Liver (tissue), 8 donors: ENCODE measurements at regions not wholly inside any gene's neighbourhood (a gene's known extent, or its start where the extent isn't known, plus 50 kb on each side); places are given as distances from the start of the nearest gene placed in this dataset.

Source experiments
- DNase-seq: peaks from one replicate; pipeline ENCODE4 v3.0.0-alpha.2; 2017; ENCODE audit warnings: low spot score
- H3K27ac ChIP-seq, 2 donors: one replicate each; pipeline ENCODE4 v1.7.0; 2013; ENCODE audit warnings: inconsistent platforms in 2 of 2, low read length in 2 of 2, control low read depth in 1 of 2, low read depth in 1 of 2, mild to moderate bottlenecking in 1 of 2
- H3K27me3 ChIP-seq, 4 donors: one replicate each; pipeline versions ENCODE4 v1.6.1 to v1.7.0; 2013; ENCODE audit warnings: low read length in 3 of 4, inconsistent platforms in 1 of 4, mild to moderate bottlenecking in 1 of 4, moderate library complexity in 1 of 4; ENCODE audit not compliant: control insufficient read depth in 4 of 4, insufficient read depth in 4 of 4
- H3K36me3 ChIP-seq, 4 donors: one replicate each; pipeline versions ENCODE4 v1.6.1 to v1.7.0; 2013; ENCODE audit warnings: low read length in 3 of 4, mild to moderate bottlenecking in 3 of 4, low read depth in 1 of 4, moderate library complexity in 1 of 4; ENCODE audit not compliant: control insufficient read depth in 4 of 4, insufficient read depth in 3 of 4
- H3K4me1 ChIP-seq, 4 donors: one replicate each; pipeline versions ENCODE4 v1.6.1 to v1.7.0; 2013; ENCODE audit warnings: low read length in 3 of 4, mild to moderate bottlenecking in 3 of 4, moderate library complexity in 1 of 4; ENCODE audit not compliant: control insufficient read depth in 4 of 4, insufficient read depth in 4 of 4
- H3K4me3 ChIP-seq, 3 donors: one replicate each; pipeline versions ENCODE4 v1.6.1 to v1.7.0; 2013; ENCODE audit warnings: low read length in 3 of 3, control low read depth in 1 of 3, low read depth in 1 of 3, mild to moderate bottlenecking in 1 of 3
- H3K9ac ChIP-seq, 2 donors: one replicate each; pipeline ENCODE4 v1.7.0; 2013; ENCODE audit warnings: low read length in 2 of 2, mild to moderate bottlenecking in 2 of 2, moderate library complexity in 2 of 2, control low read depth in 1 of 2, low read depth in 1 of 2
- H3K9me3 ChIP-seq, 4 donors: one replicate each; pipeline versions ENCODE4 v1.6.1 to v1.7.0; 2013; ENCODE audit warnings: low read length in 3 of 4; ENCODE audit not compliant: control insufficient read depth in 4 of 4
- CTCF ChIP-seq: fragments of 150-350 bp; IDR thresholded peaks from 2 replicates; pipeline ENCODE4 v1.5.1; 2017; ENCODE audit warnings: improper control_type of control experiment, low read depth, low read length; ENCODE audit not compliant: missing input control
- EGR1 ChIP-seq, 2 donors: IDR thresholded peaks; 2 replicates each; pipeline ENCODE4 v1.6.1; 2016 to 2018; ENCODE audit warnings: antibody characterized with exemption in 2 of 2, low read depth in 2 of 2
- FOXA1 ChIP-seq: IDR thresholded peaks from 2 replicates; pipeline ENCODE4 v1.6.1; 2016; ENCODE audit warnings: antibody characterized with exemption
- FOXA2 ChIP-seq: IDR thresholded peaks from 2 replicates; pipeline ENCODE4 v1.6.1; 2016; ENCODE audit warnings: antibody characterized with exemption
- GABPA ChIP-seq, 2 donors: IDR thresholded peaks in 1 of 2; conservative IDR thresholded peaks in 1 of 2; 2 replicates each; pipeline ENCODE4 v1.6.1; 2016; ENCODE audit warnings: antibody characterized with exemption in 2 of 2, mild to moderate bottlenecking in 1 of 2, moderate library complexity in 1 of 2
- HNF4A ChIP-seq, 2 donors: conservative IDR thresholded peaks; 2 replicates each; pipeline ENCODE4 v1.6.1; 2016; ENCODE audit warnings: antibody characterized with exemption in 2 of 2, mild to moderate bottlenecking in 2 of 2
- HNF4G ChIP-seq: IDR thresholded peaks from 2 replicates; pipeline ENCODE4 v1.6.1; 2016; ENCODE audit warnings: antibody characterized with exemption
- JUND ChIP-seq, 2 donors: IDR thresholded peaks; 2 replicates each; pipeline ENCODE4 v1.6.1; 2016; ENCODE audit warnings: antibody characterized with exemption in 2 of 2
- MAX ChIP-seq: IDR thresholded peaks from 2 replicates; pipeline ENCODE4 v1.6.1; 2016; ENCODE audit warnings: antibody characterized with exemption
- NR2F2 ChIP-seq: IDR thresholded peaks from 2 replicates; pipeline ENCODE4 v1.6.1; 2016; ENCODE audit warnings: antibody characterized with exemption
- RXRA ChIP-seq, 2 donors: IDR thresholded peaks; 2 replicates each; pipeline ENCODE4 v1.6.1; 2017 to 2018; ENCODE audit warnings: antibody characterized with exemption in 2 of 2, mild to moderate bottlenecking in 1 of 2
- TAF1 ChIP-seq: conservative IDR thresholded peaks from 2 replicates; pipeline ENCODE4 v1.6.1; 2016; ENCODE audit warnings: antibody characterized with exemption, mild to moderate bottlenecking
- YY1 ChIP-seq: IDR thresholded peaks from 2 replicates; pipeline ENCODE4 v1.6.1; 2016; ENCODE audit warnings: antibody characterized with exemption, mild to moderate bottlenecking
- WGBS: extraction: QIAGEN DNeasy Blood & Tissue Kit; methylation state at CpG from one replicate; pipeline ENCODE4 v1.1.7; 2013; 5-methylcytosine and 5-hydroxymethylcytosine counted together
- TF ChIP-seq, protein P1 (sequence below): IDR thresholded peaks from 2 replicates; pipeline ENCODE4 v1.6.1; 2016; ENCODE audit warnings: antibody characterized with exemption
- TF ChIP-seq, protein P2 (sequence below): IDR thresholded peaks from 2 replicates; pipeline ENCODE4 v1.6.1; 2016; ENCODE audit warnings: antibody characterized with exemption, mild to moderate bottlenecking
- donor health status: healthy.
- donor health status: healthy.
- donor health status: healthy.
- donor health status: healthy.
- donor health status: healthy.

DNA sequence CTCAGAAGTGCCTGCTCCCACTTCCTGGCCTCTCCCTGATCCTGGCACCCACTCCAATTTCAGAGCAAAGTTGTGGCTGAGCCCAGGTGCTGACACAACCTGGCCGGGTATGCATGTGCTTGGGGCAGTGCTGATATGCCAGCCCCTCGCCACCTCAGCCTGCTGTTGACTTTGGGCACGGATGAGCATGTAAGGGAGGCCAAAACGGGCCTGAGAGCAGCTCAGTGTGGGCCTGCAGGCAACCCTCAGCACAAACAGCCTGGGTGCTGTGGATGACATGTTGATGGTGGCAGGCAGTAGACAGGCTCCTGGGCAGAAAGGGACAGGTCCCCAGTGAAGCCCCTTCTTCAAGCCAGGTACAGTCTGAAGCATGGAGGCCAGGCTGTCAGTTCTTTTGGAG, 553.6 kb upstream of the FSIP2 start:
- TF ChIP-seq GABPA (IDR thresholded peaks at IDR 0.05 in 1 of 2, conservative IDR thresholded peaks at IDR 0.05 in 1 of 2) (no peak), RXRA (IDR thresholded peaks at IDR 0.05) (no peak), HNF4A (conservative IDR thresholded peaks at IDR 0.05) (no peak), CTCF (no peak), FOXA2 (no peak), EGR1 (IDR thresholded peaks at IDR 0.05; ENCODE audit: low read depth in 2 of 2) (no peak), YY1 (no peak), MAX (no peak), FOXA1 (no peak), NR2F2 (no peak), TAF1 (no peak), HNF4G (no peak), JUND (IDR thresholded peaks at IDR 0.05) (no peak)
- TF ChIP-seq, protein P1, sequence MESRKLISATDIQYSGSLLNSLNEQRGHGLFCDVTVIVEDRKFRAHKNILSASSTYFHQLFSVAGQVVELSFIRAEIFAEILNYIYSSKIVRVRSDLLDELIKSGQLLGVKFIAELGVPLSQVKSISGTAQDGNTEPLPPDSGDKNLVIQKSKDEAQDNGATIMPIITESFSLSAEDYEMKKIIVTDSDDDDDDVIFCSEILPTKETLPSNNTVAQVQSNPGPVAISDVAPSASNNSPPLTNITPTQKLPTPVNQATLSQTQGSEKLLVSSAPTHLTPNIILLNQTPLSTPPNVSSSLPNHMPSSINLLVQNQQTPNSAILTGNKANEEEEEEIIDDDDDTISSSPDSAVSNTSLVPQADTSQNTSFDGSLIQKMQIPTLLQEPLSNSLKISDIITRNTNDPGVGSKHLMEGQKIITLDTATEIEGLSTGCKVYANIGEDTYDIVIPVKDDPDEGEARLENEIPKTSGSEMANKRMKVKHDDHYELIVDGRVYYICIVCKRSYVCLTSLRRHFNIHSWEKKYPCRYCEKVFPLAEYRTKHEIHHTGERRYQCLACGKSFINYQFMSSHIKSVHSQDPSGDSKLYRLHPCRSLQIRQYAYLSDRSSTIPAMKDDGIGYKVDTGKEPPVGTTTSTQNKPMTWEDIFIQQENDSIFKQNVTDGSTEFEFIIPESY, result no peak
- TF ChIP-seq, protein P2, sequence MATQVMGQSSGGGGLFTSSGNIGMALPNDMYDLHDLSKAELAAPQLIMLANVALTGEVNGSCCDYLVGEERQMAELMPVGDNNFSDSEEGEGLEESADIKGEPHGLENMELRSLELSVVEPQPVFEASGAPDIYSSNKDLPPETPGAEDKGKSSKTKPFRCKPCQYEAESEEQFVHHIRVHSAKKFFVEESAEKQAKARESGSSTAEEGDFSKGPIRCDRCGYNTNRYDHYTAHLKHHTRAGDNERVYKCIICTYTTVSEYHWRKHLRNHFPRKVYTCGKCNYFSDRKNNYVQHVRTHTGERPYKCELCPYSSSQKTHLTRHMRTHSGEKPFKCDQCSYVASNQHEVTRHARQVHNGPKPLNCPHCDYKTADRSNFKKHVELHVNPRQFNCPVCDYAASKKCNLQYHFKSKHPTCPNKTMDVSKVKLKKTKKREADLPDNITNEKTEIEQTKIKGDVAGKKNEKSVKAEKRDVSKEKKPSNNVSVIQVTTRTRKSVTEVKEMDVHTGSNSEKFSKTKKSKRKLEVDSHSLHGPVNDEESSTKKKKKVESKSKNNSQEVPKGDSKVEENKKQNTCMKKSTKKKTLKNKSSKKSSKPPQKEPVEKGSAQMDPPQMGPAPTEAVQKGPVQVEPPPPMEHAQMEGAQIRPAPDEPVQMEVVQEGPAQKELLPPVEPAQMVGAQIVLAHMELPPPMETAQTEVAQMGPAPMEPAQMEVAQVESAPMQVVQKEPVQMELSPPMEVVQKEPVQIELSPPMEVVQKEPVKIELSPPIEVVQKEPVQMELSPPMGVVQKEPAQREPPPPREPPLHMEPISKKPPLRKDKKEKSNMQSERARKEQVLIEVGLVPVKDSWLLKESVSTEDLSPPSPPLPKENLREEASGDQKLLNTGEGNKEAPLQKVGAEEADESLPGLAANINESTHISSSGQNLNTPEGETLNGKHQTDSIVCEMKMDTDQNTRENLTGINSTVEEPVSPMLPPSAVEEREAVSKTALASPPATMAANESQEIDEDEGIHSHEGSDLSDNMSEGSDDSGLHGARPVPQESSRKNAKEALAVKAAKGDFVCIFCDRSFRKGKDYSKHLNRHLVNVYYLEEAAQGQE, result no peak
- WGBS, result 64% methylated on average over 4 of the region's 4 CpGs
- Histone ChIP-seq H3K9me3 (no peaks in the 10 kb centered on the region), H3K36me3 (no peaks in the 10 kb centered on the region), H3K27me3 (no peaks in the 10 kb centered on the region), H3K27ac (no peak overlapping the region), H3K9ac (no peak overlapping the region), H3K4me3 (no peak overlapping the region), H3K4me1 (no peaks in the 10 kb centered on the region)
- DNase-seq, result no peak

DNA sequence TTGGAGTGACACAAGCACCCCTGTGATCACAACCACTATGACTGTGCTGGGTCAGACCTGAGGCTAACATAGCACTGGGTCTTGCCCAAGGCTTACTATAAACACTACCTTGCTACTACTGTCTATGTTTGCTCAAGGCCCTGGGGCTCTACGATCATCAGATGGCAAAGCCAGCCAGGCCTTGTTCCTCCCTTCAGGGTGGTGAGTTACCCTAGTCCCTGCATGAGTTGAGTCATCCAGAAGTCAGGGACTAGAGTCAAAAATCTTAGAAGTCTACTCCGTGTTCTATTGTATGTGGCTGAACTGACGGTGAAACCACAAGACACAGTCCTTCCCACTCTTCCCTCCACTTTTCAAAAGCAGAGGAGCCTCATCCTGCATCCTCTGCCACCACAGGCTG, 551.2 kb upstream of the FSIP2 start:
- Histone ChIP-seq H3K36me3 (no peaks in the 10 kb centered on the region), H3K4me3 (no peak overlapping the region), H3K4me1 (no peaks in the 10 kb centered on the region), H3K9me3 (no peaks in the 10 kb centered on the region), H3K9ac (no peak overlapping the region), H3K27ac (no peak overlapping the region), H3K27me3 (no peaks in the 10 kb centered on the region)
- TF ChIP-seq FOXA2 (no peak), JUND (IDR thresholded peaks at IDR 0.05) (no peak), GABPA (IDR thresholded peaks at IDR 0.05 in 1 of 2, conservative IDR thresholded peaks at IDR 0.05 in 1 of 2) (no peak), TAF1 (no peak), MAX (no peak), HNF4A (conservative IDR thresholded peaks at IDR 0.05) (no peak), CTCF (no peak)
- WGBS, result 71% methylated on average over 3 of the region's 3 CpGs
- DNase-seq, result no peak
